NAMALWA (cell line): ENCODE measurements at regions not wholly inside any gene's neighbourhood (a gene's known extent, or its start where the extent isn't known, plus 50 kb on each side); places are given as distances from the start of the nearest gene placed in this dataset.

Experiments used
- DNase-seq: peaks from one replicate; pipeline ENCODE4 v3.0.0-alpha.2; 2015; ENCODE audit warnings: low spot score

DNA sequence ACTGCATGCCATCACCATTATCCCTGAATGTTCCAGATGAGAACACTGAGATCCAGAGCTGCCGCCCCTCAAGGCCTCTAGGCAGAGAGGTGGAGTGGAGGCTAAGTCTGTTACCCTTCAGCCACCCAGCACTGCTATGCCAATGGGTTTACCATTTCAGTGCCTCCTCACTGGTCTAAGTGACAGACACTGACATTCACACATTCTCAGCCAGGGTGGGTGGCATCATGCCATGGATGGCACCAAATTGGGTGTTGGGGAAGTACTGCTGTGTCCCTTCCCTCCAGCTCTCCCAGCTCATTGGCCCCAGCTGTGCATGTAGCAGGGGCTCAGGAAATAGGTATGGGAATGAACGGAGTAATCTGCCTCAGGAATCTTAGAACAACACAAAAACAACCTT is 96.8 kb upstream of the PLET1 start:
- no peak for DNase-seq

DNA sequence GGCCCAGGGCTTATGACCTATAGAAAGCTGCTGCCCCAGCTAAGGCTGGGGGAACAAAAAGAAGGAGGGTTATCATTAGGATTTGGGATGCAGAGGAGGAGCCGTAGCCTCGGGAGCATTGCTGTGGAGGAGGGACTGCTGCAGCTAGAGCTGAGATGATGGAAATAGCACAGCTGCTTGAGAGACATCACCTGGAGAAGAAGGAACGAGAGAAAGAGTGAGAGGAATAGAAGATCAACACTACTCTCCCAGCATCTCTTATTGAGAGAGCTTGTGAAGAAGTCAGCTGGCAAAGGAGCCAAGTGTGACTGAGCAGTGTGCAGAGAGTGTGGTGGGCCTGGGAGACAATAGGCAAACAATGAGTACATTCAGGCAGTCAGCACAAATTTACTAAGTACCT is 100.7 kb upstream of the PLET1 start:
- DNase-seq: no peak

DNA sequence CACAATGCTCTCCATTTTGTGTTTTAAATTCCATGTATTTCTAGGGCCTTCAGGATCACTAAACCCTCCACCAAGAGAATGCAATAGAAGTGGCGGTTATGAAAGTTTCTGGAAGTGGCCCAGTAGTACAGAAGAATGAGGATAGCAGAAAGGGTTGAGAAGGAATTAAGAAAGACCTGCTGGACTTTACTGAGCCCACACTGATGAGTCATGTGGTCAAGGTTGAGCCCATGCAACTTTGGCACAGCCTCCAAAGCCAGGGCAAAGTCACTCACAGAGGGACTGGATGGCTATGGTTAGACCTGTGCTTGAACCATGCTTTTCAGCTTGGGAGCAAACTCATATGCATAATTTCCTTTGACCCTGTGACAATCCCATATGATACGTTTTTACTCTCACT is 102.9 kb upstream of the PLET1 start:
- no peak for DNase-seq

DNA sequence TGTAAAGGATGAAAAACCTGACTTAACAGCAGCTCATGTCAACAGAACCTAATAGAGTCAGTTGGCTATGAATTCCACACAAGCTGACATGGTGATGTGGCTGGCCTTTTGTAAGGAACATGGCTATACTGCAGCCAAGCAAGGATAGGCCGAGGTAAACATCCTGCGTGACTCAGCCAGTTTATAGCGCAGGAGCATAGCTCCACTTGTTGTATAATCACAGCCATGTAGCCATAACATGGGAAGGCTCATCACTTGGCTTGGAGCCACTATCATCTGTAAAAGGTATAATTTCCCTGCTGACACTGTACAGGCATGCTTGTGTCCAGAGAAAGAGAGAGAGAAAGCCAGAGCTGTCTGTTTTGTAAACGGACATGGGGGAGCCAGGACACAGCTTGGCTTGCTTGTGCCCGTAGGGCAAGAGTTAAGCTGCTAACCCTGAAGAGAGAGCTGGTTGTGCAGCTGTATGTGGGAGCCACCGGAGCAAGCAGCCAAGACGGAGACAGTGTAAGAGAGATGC is 104.4 kb upstream of the PLET1 start:
- no peak for DNase-seq

DNA sequence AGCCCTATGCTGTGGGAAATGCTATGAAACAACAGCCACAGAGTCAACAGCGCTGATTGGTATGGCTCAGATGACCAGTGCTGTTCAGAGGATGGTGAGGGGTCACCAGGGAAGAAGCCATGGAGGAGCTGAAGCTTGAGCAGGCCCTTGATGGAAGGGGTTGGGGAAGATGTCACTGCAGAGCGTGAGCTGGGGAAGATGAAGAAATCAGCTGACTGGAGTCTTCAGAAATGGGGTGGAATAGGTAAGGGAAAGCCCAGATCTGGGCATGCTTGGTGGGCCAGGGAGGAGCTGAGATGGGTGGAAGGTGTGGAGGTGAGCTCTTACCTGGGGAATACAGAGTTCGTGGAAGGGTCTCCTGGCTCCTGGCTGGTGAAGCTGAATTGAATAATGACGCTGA is 105.4 kb upstream of the PLET1 start:
- no peak for DNase-seq

DNA sequence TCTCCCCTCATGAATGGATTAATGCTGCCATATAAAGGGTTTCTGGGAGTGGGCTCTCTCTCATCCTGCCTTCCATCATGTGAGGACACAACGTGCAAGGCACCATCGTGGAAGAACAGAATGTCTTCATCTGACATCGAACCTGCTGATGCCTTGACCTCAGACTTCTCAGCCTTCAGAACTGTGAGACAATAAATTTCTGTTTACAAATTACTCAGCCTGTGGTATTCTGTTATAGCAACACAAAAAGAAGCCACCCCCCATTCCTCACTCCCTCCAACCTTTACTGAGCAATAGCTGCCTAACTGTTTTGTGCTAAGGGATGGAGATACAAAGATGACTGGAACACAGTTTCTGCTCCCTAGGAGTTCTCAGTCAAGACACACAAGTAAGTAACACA is 106.1 kb upstream of the PLET1 start:
- DNase-seq: no peak

DNA sequence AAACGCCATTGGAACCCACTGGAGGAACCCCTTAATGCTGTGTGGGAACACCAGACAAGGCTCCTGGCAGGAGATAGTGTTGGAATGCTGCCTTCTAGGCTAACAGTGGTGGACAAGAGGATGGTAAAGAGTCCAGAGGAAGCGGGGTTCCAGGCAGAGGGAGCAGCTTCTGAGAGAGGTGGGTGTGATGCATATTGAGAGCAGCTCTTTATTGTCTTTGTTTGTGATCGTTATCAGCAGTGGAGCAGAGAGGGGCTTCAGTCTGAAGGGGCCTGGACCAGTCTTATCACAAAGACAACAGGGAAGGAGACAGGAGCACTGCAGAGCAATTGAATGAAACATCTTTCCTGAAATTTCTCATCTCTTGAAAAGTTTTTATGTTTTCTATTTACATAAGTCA is 106.8 kb upstream of the PLET1 start:
- no peak for DNase-seq

DNA sequence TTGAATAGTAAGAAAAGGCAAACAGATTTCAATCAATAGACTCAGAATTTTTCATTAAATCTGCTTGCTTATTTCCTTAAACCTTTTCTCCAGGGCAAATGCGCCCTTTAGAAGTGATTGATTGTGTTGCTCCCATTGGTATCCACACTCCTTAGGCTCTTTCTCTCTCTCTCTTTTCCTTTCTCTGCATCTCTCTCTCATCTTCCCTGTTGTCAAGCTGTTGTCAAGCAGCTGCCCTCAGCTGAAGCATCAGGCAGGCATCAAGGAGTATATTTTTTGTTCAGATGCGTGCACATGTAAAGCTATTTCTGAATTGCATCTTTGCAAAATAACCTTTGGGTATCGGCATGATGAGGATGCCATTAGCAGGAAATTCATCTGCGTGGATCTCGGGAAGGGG is 107.2 kb upstream of the PLET1 start:
- DNase-seq: no peak

DNA sequence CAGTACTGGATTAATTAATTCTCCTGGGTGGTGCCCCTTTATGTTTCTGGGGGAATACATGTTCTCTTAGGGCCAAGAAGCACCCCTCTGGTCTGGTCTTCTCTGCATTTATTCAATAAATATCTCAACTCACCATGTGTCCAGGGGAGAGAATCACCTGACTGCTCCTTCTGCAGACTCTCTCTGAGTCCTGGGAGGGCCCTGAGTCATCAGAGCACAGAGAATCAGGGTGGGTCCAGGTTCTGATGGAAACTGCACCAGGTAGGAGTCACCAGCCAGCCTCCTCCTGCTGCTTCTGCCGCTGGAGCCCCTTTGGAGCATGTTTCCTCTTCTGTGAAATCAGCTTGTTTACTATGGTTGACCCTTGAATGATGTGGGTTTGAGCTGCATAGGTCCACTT is 107.7 kb upstream of the PLET1 start:
- no peak for DNase-seq

DNA sequence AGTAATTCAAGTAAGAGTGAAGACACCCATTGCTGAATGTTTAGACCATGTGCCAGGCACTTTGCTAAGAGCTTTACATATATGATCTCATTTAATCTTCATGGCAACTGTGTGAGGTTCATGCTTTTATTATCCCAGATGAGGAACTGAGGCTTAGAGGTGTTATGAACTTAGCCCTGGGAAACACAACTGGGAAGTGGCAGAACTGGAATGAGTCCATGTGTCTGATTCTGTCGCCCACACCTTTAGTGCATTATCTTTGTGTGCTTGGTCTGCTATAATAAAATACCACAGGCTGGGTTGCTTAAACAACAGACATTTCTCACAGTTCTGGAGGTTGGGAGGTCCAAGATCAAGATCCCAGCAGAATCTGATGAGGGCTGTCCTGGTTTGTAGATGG is 108.7 kb upstream of the PLET1 start:
- DNase-seq: no peak

DNA sequence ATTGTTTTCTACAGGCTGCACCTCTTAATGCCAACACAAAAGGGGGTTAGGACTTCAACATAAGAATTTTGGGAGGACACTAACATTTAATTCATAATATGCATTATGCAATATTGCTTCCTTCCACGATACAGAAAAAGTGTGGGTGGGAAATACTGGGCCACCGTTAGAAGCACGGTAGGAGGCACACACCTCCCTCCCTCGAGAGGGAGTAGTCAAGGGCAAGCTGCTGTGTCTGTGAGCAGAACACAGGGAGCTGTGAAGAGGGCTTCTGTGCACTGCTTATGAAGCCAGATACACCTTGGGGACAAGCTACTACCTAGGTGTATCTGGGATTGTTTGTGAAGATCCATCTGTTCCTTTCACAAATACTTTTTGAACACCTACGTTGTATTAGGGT is 109.3 kb upstream of the PLET1 start:
- no peak for DNase-seq

DNA sequence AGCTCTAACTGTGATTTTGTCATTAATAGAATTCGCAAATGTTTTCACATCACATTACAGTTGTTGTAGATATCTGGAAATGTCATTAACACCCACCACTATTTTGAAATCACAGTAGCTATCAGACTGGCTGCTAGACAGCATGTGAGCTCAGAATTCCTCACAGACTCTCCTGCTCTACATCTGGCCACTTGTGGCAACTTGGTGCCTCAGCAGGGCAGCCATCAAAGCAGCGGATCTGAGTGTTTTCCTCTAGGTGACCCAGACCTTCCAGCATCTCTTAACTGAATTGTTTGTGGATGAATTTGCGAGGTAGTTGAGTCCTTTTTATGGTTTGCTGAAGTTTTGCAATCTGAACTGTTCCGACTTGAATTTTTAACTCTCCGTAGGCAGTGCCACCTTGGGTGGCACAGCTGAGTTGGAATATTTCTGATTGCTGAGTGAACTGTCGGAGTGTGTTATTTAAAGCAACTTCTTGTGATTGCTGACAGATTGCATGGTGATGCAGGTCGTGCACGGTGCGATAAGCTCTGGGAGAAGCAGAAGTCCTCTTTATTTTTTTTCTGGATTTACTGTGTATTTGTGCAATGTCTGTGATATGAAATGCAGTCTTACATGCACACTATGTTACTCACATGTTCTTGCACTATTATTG is 114.0 kb upstream of the PLET1 start:
- no peak for DNase-seq

DNA sequence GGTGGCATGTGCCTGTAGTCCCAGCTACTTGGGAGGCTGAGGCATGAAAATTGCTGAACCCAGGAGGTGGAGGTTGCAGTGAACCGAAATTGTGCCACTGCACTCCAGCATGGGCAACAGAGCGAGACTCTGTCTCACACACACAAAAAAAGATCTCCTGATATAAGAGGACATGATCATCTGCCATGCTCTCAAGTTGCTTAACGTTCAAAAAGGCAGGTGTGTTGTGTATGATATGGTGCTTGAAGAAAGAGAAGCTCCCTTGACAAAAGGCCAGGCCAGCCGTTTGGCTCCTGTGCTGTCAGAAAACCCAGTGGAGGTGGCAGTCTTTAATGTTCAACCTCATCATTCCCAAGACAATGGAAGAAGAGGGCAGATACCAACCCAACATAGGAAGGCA is 117.3 kb upstream of the PLET1 start:
- no peak for DNase-seq

DNA sequence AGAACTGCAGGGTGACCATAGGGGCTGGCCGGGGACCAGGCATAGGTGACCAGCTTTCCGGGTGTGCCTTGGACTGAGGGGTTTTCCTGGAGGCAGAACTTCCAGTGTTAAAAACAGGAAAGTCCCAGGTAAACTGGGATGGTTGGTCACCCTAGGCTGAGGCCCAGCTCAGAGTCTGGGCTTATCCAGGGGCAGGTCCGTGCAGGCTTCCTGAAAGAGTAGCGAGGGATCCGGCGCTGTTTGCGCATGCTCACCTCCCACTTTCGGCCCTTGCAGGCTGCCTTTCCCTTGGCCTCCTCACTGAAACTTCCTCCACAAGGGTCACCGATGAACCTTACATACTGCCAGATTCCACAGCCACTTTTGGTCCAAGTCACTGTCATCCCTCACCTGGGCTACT is 119.8 kb upstream of the PLET1 start:
- no peak for DNase-seq

DNA sequence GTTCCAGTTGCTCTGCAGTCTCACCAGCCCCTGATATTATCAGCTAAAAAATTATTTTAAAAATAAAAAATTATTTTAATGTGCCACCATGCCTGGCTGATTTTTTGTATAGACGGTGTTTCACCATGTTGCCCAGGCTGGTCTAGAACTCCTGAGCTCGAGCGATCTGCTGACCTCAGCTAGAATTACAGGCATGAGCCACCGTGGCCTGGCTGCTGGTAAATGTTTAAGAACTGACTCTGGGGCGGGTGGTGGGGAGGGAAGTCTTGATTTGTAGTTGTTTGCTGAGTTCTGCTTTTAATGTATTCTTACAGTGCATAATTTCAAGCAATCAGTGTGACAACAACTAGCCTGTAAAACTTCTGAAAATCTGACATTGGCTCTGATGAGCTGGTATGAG is 120.9 kb upstream of the PLET1 start:
- no peak for DNase-seq

DNA sequence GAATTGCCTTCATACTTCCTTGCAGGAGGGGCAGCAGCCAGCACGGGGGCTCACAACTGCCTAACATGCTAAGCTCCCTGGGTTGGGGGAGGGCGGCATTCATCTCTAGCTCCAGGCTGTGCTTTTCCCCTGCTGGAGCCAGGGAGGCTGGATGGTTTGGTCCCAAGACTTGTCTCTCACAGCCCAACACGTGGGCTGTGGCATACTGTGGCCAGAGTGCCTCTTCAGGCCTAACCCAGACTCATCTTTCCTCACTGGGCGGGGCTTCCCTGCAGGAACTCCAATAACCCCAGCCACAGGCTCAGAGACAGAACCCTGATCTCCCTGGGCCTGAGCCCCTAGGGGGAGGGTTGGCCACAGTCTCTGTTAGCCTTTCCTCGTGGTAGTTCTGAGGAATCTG is 121.9 kb upstream of the PLET1 start:
- DNase-seq: no peak

DNA sequence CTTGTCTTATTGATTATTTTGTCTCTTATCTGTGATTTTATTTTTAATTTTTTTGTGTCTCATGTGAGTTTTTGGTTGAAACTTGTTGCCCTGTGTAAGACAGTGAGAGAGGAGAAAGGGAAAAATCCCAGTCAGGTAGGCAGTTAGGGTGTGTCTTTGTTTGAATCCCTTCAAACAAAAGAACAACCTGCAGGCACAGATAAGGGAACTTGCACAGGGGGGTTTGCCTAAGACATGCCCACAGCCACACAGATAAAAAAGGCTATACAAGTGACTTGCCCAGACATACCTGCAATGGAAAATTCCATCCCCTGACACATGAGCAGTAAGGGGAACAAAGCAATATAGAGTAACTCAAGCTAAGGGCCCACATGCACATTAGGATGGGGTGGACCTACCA is 127.8 kb upstream of the PLET1 start:
- DNase-seq: no peak

DNA sequence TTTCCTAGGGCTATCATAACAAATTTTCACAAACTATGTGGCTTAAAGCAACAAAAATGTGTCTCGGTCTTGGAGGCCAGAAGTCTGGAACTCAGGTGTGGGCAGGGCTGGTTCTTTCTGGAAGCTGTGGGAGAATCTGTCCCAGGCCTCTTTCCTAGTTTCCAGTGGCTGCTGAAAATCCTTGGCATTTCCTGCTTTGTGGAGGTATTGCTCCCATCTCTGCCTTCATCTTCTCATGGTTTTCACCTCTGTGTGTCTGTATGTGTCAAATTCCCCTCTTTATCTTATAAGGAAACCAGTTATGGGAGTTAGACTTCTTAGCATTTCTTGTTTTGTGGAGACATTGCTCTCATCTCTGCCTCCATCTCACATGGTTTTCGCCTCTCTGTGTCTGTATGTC is 130.4 kb upstream of the PLET1 start:
- no peak for DNase-seq

DNA sequence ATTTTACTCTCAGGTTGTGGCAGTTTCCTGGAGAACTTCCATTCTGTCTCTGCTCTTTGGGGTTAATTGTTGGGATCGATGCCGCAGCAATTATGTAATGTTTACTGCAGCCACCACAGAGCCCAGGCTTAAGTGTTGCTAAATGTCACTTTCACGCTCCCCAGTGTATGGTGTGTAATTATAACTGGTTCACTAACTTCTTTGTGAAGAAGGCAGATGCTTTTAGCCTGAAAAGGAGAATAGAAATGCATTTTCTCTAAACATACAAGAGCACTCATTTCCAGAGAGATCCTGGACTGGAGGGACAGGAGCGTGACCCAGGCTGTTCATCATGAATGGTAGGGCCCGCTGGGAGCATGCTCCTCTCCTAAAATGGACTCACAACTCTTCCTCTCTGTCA is 132.2 kb upstream of the PLET1 start:
- no peak for DNase-seq

DNA sequence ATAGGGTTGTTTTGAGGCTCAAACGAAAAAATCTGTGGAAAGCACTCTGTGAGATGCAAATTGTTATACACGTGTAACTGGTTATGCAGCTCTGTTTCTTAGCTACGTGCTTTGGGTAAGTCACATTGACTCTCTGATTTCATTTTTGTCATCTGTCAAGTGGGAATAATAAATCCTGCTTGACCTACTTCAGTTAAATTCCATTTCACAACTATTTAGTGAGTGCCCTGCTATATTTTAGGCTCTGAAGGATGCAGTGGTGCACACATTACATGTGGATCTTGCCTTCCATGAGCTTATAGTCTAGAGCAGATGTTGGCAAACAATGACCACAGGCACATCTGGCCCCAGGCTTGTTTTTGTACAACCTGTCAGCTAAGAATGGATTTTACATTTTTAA is 133.6 kb upstream of the PLET1 start:
- DNase-seq: no peak

DNA sequence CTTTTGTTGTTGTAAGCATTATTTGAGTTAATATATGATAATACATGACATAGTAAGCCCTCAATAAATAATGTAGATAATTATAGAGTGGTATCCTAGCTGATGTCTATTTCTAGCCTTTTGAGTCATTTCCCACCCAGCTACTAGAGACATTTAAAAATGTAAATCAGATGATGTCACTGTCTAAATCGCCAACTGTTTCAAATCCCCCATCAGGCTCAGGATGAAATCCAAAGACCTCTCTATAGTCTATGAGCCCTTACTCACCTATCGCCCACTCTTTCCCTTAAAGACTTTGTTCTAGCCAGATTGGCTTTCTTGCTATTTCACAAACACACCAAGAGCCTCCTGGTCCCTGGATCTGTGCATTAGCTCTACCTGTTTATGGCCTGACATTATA is 135.4 kb upstream of the PLET1 start:
- no peak for DNase-seq

DNA sequence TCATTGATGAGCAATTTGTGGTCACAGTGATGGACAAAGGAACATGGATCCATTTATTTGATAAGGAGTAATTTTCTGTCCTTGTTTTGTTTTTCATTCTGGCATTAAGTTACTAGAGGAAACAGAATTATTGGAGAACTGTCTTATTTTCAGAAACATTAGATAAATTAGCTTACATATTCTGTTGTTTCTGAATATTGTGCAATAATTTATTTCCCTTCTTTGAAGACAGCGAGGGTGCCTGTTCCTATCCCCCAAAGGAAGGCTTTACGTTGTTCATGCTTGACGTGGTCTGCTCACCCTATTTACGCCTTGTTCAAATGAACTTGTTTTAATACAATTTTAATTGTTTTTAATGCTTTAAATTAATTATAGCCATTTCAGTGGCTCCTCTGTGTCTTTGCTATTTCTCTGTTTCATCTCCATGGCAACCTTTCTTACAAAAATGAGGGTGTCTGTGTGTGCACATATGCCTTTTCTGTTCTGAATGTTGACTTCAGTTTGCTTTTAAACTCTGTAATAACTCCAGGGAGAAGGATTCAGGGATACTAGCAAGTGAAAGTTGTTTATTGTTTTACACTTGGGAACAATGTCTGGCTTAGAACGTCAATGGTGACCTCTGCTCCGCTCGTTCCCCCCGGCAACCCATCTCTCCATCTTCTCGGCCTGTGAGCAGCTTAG is 138.3 kb upstream of the PLET1 start:
- DNase-seq: no peak

DNA sequence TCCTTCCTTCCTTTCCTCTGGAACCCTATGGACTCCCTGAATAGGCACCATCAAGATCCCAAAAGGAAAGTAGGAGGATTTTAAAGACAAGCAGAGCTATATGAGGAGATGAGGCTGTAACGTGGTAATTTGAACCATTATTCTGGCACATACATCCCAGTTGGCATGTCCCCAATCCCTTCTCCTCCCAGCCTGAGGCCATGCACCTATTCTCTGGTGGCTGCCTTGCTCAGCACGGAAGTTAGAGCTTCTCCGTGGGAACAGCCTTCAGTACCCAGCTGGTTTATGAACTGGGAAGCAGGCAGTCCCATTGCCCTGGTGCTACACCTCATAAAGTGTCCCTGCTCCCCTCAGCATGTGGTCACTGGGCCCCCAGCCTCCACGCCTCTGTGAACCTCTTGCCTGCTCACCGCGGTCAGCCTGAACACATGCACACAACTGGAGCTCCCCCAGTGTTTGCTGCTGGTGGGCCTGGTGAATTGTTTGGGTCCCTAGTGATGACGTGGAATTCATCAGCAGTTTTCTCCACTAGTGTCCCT is 139.9 kb upstream of the PLET1 start:
- no peak for DNase-seq
